K562 (cell line): ENCODE measurements at regions not wholly inside any gene's neighbourhood (a gene's known extent, or its start where the extent isn't known, plus 50 kb on each side); places are given as distances from the start of the nearest gene placed in this dataset.

ENCODE experiments used
- AFF4 ChIP-seq: sonication (generic); formaldehyde crosslinking; IDR thresholded peaks from 2 replicates; pipeline ENCODE4 v1.8.0; 2023; ENCODE audit warnings: mild to moderate bottlenecking, missing genetic modification reagents
- CREB3 ChIP-seq: fragments of 450-650 bp; conservative IDR thresholded peaks from 2 replicates; pipeline ENCODE4 v1.6.1; 2016; ENCODE audit warnings: missing genetic modification characterization, low read depth, mild to moderate bottlenecking, missing compliant biosample characterization, moderate library complexity
- RAD21 ChIP-seq, 2 experiments: fragments of 250-450 bp in 1 of 2; fragments of 450-650 bp in 1 of 2; sonication (Bioruptor Pico) in 1 of 2; formaldehyde crosslinking in 1 of 2; IDR thresholded peaks in 1 of 2; conservative IDR thresholded peaks in 1 of 2; 2 replicates each; pipeline versions ENCODE4 v1.4.0 to v1.8.0; 2020 to 2022; ENCODE audit warnings: mild to moderate bottlenecking in 2 of 2, moderate library complexity in 1 of 2
- ZBTB7A ChIP-seq: IDR thresholded peaks from 2 replicates; pipeline ENCODE4 v1.6.1; 2011; ENCODE audit warnings: low read depth, mild to moderate bottlenecking, low read length, moderate library complexity, borderline replicate concordance; ENCODE audit not compliant: control insufficient read depth
- TF ChIP-seq, protein P1 (sequence below), 3 experiments: IDR thresholded peaks in 2 of 3; conservative IDR thresholded peaks in 1 of 3; 2 replicates each; pipeline ENCODE4 v1.5.1; 2011 to 2012; ENCODE audit warnings: low read length in 3 of 3, mild to moderate bottlenecking in 3 of 3, control low read depth in 2 of 3, improper control_type of control experiment in 1 of 3, inconsistent platforms in 1 of 3, low read depth in 1 of 3, mixed read lengths in 1 of 3, moderate library complexity in 1 of 3; ENCODE audit not compliant: insufficient read depth in 2 of 3

DNA sequence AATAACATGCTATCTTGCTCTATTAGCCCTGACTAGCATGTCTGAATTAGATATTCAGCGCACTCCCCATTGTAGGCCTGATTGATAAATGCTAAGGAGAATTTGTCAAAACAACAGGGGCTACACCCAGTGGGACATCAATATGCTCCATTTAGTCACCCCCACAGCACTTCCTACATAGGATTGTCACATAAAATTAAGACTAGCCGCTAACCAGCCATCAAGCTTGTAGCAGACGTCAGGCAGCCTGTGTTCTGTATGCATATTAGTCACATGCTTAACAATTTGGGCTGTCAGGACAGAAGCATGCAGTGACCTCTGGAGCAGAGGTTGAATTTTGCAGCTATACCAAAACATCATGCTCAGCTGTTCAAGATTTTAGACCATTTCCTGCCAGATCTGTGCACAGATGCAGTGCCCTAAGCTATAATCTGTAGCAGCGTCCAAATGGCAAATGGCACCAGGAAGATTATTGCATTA lies 197.4 kb upstream of the ISL1 start:
- TF ChIP-seq RAD21 (CRISPR knock-in tag; conservative IDR thresholded peaks at IDR 0.05 in 1 of 2, IDR thresholded peaks at IDR 0.05 in 1 of 2) (no peak), ZBTB7A (no peak), CREB3 (tag) (no peak), AFF4 (no peak)
- TF ChIP-seq, protein P1, sequence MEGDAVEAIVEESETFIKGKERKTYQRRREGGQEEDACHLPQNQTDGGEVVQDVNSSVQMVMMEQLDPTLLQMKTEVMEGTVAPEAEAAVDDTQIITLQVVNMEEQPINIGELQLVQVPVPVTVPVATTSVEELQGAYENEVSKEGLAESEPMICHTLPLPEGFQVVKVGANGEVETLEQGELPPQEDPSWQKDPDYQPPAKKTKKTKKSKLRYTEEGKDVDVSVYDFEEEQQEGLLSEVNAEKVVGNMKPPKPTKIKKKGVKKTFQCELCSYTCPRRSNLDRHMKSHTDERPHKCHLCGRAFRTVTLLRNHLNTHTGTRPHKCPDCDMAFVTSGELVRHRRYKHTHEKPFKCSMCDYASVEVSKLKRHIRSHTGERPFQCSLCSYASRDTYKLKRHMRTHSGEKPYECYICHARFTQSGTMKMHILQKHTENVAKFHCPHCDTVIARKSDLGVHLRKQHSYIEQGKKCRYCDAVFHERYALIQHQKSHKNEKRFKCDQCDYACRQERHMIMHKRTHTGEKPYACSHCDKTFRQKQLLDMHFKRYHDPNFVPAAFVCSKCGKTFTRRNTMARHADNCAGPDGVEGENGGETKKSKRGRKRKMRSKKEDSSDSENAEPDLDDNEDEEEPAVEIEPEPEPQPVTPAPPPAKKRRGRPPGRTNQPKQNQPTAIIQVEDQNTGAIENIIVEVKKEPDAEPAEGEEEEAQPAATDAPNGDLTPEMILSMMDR (IDR thresholded peaks at IDR 0.05 in 2 of 3, conservative IDR thresholded peaks at IDR 0.05 in 1 of 3; ENCODE audit: insufficient read depth in 2 of 3, low read depth in 1 of 3, low read length in 3 of 3) = no peak
